Central memory CD4-positive, alpha-beta T cell (primary cell): ENCODE measurements at regions not wholly inside any gene's neighbourhood (a gene's known extent, or its start where the extent isn't known, plus 50 kb on each side); places are given as distances from the start of the nearest gene placed in this dataset.
"Not testable (repeated sequence)": the region's sequence is repeated elsewhere in the genome, so short reads cannot be mapped to it uniquely, and the experiment has no call there.

Source experiments
- DNase-seq: peaks from one replicate; pipeline ENCODE4 v3.0.0; 2022

GRCh38 chr5:112574536-112574935 lies 155.5 kb upstream of the EPB41L4A start:
- no peak for DNase-seq

- DNase-seq, result no peak
These were observed 157.3 kb upstream of the EPB41L4A start for GRCh38 chr5:112576298-112576925.

GRCh38 chr5:112579599-112580170 lies 158.0 kb upstream of the APC start:
- DNase-seq, result no peak

GRCh38 chr5:112581811-112582320 lies 155.8 kb upstream of the APC start:
- DNase-seq, result no peak

- no peak for DNase-seq
These were observed 154.5 kb upstream of the APC start for GRCh38 chr5:112583166-112583565.

- DNase-seq, result no peak
These were observed 152.9 kb upstream of the APC start for GRCh38 chr5:112584781-112585180.

GRCh38 chr5:112586596-112587062 lies 151.1 kb upstream of the APC start:
- DNase-seq, result no peak

GRCh38 chr5:112590858-112591257 lies 146.8 kb upstream of the APC start:
- DNase-seq, result not testable (repeated sequence)

GRCh38 chr5:112594095-112594850 lies 143.4 kb upstream of the APC start:
- no peak for DNase-seq

GRCh38 chr5:112594941-112595340 lies 142.7 kb upstream of the APC start:
- no peak for DNase-seq

GRCh38 chr5:112597831-112598230 lies 139.9 kb upstream of the APC start:
- DNase-seq, result no peak

GRCh38 chr5:112600510-112600909 lies 137.2 kb upstream of the APC start:
- DNase-seq, result not testable (repeated sequence)

- DNase-seq, result no peak
These were observed 132.7 kb upstream of the APC start for GRCh38 chr5:112604732-112605630.

GRCh38 chr5:112608975-112609374 lies 128.7 kb upstream of the APC start:
- no peak for DNase-seq

GRCh38 chr5:112612663-112613062 lies 125.0 kb upstream of the APC start:
- DNase-seq, result no peak

- no peak for DNase-seq
These were observed 123.4 kb upstream of the APC start for GRCh38 chr5:112614285-112614684.

- no peak for DNase-seq
These were observed 122.7 kb upstream of the APC start for GRCh38 chr5:112614986-112615385.

GRCh38 chr5:112616812-112617547 lies 120.7 kb upstream of the APC start:
- DNase-seq, result no peak

- DNase-seq, result no peak
These were observed 112.4 kb upstream of the APC start for GRCh38 chr5:112625246-112625645.

- no peak for DNase-seq
These were observed 111.8 kb upstream of the APC start for GRCh38 chr5:112625689-112626438.

- DNase-seq, result no peak
These were observed 111.0 kb upstream of the APC start for GRCh38 chr5:112626715-112627114.
